Activated T-helper 17 cell treated with anti-CD3 and anti-CD28 coated beads, Interleukin-2, amount 50 U/mL, for 72 hours (primary cell): ENCODE measurements at regions not wholly inside any gene's neighbourhood (a gene's known extent, or its start where the extent isn't known, plus 50 kb on each side); places are given as distances from the start of the nearest gene placed in this dataset.
"Not testable (repeated sequence)": the region's sequence is repeated elsewhere in the genome, so short reads cannot be mapped to it uniquely, and the experiment has no call there.

Experiments used
- ATAC-seq: fragments of 150-1000 bp; cut with Tn5 transposase; replicated peaks from 2 replicates; pipeline ENCODE4 v1.10.0; 2021; ENCODE audit warnings: mild to moderate bottlenecking, moderate library complexity
- H3K27ac Mint-ChIP-seq: one replicate; pipeline ENCODE4 v1.8.0; 2022; ENCODE audit warnings: mixed read lengths
- H3K27me3 Mint-ChIP-seq: one replicate; pipeline ENCODE4 v1.8.0; 2022; ENCODE audit warnings: mixed read lengths
- H3K36me3 Mint-ChIP-seq: one replicate; pipeline ENCODE4 v1.8.0; 2022; ENCODE audit warnings: low read depth, mild to moderate bottlenecking, mixed read lengths
- H3K4me1 Mint-ChIP-seq: one replicate; pipeline ENCODE4 v1.8.0; 2022; ENCODE audit warnings: mixed read lengths
- H3K4me3 Mint-ChIP-seq: one replicate; pipeline ENCODE4 v1.8.0; 2022; ENCODE audit warnings: mild to moderate bottlenecking, mixed read lengths
- H3K9me3 Mint-ChIP-seq: one replicate; pipeline ENCODE4 v1.8.0; 2022; ENCODE audit warnings: mixed read lengths

DNA sequence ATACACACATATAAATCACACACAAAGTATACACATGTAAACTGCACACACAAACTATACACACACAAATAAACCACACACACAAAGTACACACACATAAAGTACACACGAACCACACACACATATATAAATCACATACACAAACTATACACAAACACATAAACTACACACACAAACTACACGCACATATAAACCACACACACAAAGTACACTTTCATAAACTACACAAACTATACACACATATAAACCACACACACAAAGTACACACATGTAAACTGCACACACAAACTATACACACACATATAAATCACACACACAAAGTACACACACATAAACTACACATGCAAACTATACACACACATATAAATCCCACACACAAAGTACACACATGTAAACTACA lies 347.3 kb downstream of the CNTNAP3B start:
- not testable (repeated sequence) for H3K27ac Mint-ChIP-seq, ATAC-seq, H3K4me3 Mint-ChIP-seq, H3K36me3 Mint-ChIP-seq, H3K4me1 Mint-ChIP-seq, H3K9me3 Mint-ChIP-seq, H3K27me3 Mint-ChIP-seq

DNA sequence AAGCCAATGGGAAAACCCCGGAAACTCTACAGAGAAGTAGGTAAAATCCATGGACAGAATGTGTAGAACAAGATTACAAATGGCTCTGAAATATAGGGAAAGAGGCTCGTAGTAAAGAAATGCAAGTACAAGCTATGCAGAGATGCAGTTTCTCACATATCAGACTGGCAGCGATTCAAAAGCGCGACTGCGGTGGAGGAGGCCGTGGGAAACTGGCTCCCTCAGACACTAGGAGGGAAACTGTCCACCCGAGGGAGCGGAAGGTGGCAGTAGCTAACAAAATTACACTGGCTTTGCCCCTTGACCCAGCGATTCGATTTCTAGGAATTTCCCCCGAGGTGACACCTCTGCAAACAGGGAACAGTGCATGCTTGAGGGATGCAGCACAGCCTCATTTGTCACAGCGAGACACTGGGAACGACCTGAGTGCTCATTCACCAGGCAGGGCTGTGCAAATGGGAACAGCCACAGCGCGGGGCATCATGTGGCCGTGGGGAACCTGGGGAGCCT lies 349.3 kb downstream of the CNTNAP3B start:
- H3K4me3 Mint-ChIP-seq, H3K36me3 Mint-ChIP-seq, H3K9me3 Mint-ChIP-seq, ATAC-seq, H3K4me1 Mint-ChIP-seq, H3K27me3 Mint-ChIP-seq, H3K27ac Mint-ChIP-seq: not testable (repeated sequence)

DNA sequence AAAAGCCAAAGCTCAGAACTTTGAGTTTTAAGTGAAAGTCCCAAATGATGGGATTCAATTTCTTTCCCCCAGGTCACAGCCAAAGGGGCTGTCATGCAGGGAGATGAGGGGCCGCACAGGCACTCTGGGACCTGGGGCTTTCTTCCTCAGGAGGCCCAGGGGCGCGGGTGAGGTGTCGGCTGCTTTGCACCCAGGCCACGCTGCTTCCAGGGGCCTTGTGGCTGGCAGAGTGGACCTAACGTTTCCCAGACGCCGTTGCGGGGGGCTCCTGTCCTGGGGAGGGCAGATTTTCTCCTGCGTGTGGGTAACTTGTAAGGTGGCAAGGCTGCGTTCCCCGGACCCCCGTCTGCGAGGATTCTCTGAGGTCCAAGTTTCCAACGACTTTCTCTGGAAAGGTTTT lies 350.0 kb downstream of the CNTNAP3B start:
- not testable (repeated sequence) for H3K4me1 Mint-ChIP-seq, H3K36me3 Mint-ChIP-seq, H3K4me3 Mint-ChIP-seq, H3K9me3 Mint-ChIP-seq, ATAC-seq, H3K27ac Mint-ChIP-seq, H3K27me3 Mint-ChIP-seq

DNA sequence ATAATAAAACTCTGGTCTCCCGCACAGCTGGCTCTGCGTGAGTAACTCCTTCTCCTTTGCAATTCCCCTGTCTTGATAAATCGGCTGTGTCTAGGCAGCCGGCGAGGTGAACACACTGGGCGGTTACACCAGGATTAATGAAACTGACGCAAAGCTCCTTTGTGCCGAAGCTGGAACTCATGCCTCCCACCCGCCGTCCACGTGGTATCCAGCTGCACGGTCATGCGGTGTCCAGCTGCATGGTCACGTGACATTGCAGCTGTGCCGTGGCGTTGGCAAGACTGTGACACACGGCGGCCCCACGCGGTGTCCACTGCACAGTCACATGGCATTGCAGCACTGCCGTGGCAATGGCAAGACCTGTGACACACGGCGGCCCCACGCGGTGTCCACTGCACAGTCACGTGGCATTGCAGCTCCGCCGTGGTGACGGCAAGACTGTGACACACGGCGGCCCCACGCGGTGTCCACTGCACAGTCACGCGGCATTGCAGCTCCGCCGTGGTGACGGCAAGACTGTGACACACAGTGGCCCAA lies 350.6 kb downstream of the CNTNAP3B start:
- H3K9me3 Mint-ChIP-seq, ATAC-seq, H3K27ac Mint-ChIP-seq, H3K4me3 Mint-ChIP-seq, H3K4me1 Mint-ChIP-seq, H3K36me3 Mint-ChIP-seq, H3K27me3 Mint-ChIP-seq: not testable (repeated sequence)

DNA sequence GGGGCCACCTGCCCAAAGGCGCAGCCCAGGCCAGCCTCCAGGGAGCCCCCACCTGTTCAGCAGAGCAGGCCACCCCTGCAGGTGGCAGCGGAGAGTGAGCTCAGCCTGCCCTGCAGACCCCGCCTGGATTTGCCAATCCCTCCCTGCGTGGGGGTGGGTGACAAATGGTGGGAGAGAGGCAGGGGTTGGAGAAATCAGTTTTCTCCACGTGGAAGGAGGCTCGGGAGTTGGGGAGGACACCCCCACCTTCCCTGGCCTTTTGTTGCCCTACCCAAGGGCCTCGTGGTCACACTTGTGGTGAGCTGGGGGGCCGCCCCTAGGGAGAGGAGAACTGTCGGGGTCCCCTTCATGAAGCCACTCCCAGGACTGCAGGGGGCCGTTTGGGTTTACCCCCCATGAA lies 351.7 kb downstream of the CNTNAP3B start:
- not testable (repeated sequence) for H3K36me3 Mint-ChIP-seq, H3K9me3 Mint-ChIP-seq, H3K27me3 Mint-ChIP-seq, H3K27ac Mint-ChIP-seq, H3K4me1 Mint-ChIP-seq, ATAC-seq, H3K4me3 Mint-ChIP-seq

DNA sequence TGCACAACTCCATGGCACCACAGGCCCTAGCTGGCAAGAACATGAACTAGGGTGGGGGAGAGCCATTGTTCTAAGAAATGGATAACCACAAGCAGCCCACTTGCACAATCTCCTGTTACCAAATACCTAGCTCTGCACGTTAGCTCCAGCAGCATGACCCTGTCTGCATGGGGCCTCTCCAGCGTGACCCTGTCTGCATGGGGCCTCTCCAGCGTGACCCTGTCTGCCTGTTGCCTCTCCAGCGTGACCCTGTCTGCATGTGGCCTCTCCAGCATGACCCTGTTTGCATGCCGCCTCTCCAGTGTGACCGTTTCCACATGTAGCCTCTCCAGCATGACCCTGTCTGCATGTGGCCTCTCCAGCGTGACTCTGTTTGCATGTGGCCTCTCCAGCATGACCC lies 356.7 kb downstream of the CNTNAP3B start:
- not testable (repeated sequence) for H3K27ac Mint-ChIP-seq, ATAC-seq, H3K27me3 Mint-ChIP-seq, H3K4me1 Mint-ChIP-seq, H3K9me3 Mint-ChIP-seq, H3K4me3 Mint-ChIP-seq, H3K36me3 Mint-ChIP-seq

DNA sequence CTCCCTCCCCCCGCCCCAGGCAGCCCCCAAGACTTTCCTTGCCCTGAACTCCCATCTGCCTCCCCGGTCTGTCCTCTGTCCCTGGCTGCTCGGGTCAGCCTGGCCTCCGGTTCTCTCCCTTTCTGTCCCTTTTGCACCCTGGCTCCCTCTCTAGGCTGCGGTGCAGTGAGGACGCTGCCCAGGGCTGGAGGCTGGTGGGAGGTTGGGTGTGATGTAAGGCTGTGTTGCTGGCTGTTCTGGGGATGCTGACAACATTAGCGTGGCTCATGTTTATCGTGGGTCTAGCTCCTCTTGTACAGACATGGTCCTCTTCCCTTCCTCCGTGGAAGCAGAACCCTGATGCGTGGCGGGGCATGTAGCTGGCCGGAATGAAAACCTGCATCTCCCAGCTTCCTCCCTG lies 357.5 kb downstream of the CNTNAP3B start:
- H3K36me3 Mint-ChIP-seq, H3K9me3 Mint-ChIP-seq, ATAC-seq, H3K4me3 Mint-ChIP-seq, H3K27me3 Mint-ChIP-seq, H3K4me1 Mint-ChIP-seq, H3K27ac Mint-ChIP-seq: not testable (repeated sequence)

DNA sequence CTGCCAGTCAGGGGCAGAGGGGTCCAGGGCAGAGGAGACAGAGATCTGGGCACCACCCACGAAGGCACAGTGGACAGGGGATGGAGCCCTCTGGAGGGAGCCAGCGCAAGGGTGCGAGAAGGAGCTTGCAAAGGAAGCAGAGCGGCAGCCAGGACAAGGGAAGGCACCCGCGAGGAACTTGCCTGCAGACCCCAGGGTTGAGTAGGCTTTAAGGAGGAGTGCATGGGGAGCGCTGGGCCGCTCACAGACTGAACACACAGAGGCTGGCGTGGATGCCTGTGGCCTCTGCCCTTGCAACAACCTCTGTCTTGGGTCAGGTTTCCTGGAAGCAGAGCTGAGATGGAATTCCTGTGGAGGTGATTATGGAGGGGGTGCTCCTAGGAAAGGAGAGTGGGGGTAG lies 374.4 kb downstream of the CNTNAP3B start:
- not testable (repeated sequence) for H3K36me3 Mint-ChIP-seq, ATAC-seq, H3K9me3 Mint-ChIP-seq, H3K27me3 Mint-ChIP-seq, H3K4me3 Mint-ChIP-seq, H3K27ac Mint-ChIP-seq, H3K4me1 Mint-ChIP-seq

DNA sequence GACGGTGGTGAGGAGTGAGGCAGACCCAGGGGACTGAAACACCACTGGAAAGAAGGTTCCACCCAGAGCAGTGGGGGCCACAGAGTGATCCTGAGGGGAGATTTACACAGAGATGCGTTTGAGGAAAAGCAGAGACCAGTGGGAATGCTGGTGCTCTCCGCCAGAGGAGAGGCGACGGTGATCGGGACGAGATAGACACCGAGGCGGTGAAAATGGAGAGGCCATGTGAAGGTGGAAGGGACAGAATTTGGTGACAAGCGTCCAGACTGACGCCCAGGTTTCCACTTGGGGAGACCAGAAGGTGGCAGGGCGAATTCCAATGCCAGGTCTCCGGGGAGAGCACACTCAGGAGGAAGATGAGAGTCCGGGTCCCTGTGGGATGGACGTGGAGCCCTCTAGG lies 374.8 kb downstream of the CNTNAP3B start:
- H3K4me1 Mint-ChIP-seq, H3K27ac Mint-ChIP-seq, H3K9me3 Mint-ChIP-seq, H3K27me3 Mint-ChIP-seq, H3K4me3 Mint-ChIP-seq, H3K36me3 Mint-ChIP-seq, ATAC-seq: not testable (repeated sequence)

DNA sequence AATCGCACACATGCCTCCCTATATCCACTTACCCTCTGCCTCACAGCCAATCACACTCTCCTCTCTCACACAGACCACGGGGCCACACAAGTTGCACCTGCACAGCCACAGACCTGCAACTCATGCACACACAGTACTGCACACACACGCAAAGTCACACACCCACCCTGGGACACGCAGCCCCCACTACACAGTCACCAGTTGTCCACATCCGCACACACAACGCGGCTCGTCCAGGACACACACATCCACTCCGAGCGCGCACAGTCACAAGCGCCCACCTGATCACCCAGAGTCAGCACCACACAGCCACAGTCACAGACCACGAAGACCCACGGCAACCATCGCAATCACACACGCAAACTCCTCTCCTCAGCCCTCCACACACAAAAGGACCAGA lies 387.3 kb downstream of the CNTNAP3B start:
- H3K4me3 Mint-ChIP-seq, ATAC-seq, H3K27me3 Mint-ChIP-seq, H3K4me1 Mint-ChIP-seq, H3K27ac Mint-ChIP-seq, H3K36me3 Mint-ChIP-seq, H3K9me3 Mint-ChIP-seq: not testable (repeated sequence)

DNA sequence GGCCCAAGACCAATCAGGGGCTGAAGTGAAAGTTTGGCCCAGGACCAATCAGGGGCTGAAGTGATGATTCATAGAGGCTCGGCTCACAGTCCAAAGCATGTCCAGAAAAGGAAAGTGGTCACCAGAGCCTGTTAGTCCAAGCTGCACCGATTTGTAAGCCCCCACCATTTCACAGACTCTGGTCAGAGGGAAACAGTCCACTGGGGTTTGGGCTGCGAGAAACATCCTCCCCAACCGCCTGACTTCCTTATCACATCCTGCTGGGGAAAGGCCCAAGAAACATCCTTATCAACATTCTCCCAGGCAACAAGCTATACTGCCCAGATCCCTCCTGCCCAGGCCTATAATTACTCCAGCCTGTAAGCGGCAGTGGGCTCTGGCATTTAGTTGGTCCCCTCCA lies 388.1 kb downstream of the CNTNAP3B start:
- H3K4me3 Mint-ChIP-seq, ATAC-seq, H3K9me3 Mint-ChIP-seq, H3K4me1 Mint-ChIP-seq, H3K36me3 Mint-ChIP-seq, H3K27me3 Mint-ChIP-seq, H3K27ac Mint-ChIP-seq: not testable (repeated sequence)

DNA sequence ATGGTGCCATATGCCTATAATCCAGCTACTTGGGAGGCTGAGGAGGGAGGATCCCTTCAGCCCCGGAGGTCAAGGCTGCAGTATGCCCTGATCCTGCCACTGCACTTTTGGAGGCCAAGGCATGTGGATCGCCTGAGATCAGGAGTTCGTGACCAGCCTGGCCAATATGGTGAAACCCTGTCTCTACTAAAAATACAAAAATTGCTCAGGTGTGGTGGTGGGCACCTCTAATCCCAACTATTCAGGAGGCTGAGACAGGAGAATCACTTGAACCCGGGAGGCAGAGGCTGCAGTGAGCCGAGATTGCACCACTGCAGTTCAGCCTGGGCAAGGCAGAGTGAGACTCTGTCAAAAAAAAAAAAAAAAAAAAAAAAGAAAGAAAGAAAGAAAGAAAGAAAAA lies 390.5 kb downstream of the CNTNAP3B start:
- H3K27me3 Mint-ChIP-seq, ATAC-seq, H3K4me3 Mint-ChIP-seq, H3K36me3 Mint-ChIP-seq, H3K27ac Mint-ChIP-seq, H3K4me1 Mint-ChIP-seq, H3K9me3 Mint-ChIP-seq: not testable (repeated sequence)

DNA sequence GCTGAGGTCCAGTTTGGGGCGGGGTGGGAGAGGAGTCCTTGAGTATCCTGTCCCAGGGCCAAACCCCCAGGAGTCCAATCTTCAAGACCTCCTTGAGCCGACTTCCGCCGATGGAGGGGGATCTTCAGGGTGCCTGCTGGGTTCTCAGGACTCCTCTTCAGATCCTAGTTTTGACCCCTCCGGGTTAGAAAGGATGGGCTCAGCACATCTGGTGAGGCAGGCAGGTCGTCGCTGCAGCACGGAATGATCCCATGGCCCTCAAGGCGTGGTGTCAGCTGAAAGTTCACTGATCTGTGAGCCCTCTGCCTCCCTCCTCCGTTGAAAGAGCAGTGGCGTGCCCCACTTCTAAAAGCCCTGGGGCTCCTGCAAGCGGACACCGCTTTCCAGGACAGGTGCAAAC lies 430.0 kb downstream of the CNTNAP3B start:
- not testable (repeated sequence) for H3K36me3 Mint-ChIP-seq, H3K4me3 Mint-ChIP-seq, H3K27ac Mint-ChIP-seq, H3K4me1 Mint-ChIP-seq, H3K9me3 Mint-ChIP-seq, H3K27me3 Mint-ChIP-seq, ATAC-seq

DNA sequence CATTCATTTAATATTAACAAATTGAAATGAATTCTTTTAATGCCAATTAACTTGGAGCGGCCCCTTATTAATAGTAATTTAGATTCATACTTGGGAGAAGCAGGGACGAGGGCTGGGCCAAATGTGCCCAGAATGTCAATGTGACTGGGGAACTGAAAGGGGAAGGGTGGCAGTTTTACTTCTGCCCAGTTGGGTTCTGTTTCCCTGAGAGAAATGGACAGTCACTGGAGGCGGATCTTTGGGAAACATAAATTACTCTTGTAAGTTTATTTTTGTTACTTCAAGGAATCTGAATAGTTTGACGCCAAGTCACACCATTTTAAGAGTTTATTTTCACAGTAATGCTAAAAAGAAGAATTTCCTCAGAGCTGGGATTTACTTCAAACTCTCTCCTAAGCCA lies 432.1 kb downstream of the CNTNAP3B start:
- H3K4me3 Mint-ChIP-seq, H3K4me1 Mint-ChIP-seq, H3K27me3 Mint-ChIP-seq, H3K27ac Mint-ChIP-seq, H3K36me3 Mint-ChIP-seq, H3K9me3 Mint-ChIP-seq, ATAC-seq: not testable (repeated sequence)

DNA sequence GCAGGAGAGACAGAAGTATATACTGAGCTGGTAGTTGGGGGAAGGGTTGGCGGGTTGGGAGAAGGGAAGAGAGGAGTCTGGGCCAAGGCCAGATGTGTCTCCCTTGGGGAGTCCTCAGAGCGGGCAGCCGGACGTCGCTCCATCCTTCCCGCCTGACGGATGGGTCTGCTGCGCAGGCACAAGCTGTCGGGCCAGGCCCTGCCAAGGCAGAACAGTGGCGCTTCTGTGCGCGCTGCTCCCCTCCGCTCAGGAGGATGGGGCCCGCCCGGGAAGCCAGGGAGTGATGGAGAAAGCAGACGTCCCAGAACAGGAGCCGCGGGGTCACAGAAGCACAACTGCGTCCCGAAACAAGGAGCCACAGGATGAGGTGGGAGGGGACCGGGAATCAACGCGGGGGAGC lies 449.9 kb downstream of the CNTNAP3B start:
- H3K27me3 Mint-ChIP-seq, H3K4me3 Mint-ChIP-seq, H3K4me1 Mint-ChIP-seq, H3K27ac Mint-ChIP-seq, ATAC-seq, H3K36me3 Mint-ChIP-seq, H3K9me3 Mint-ChIP-seq: not testable (repeated sequence)

DNA sequence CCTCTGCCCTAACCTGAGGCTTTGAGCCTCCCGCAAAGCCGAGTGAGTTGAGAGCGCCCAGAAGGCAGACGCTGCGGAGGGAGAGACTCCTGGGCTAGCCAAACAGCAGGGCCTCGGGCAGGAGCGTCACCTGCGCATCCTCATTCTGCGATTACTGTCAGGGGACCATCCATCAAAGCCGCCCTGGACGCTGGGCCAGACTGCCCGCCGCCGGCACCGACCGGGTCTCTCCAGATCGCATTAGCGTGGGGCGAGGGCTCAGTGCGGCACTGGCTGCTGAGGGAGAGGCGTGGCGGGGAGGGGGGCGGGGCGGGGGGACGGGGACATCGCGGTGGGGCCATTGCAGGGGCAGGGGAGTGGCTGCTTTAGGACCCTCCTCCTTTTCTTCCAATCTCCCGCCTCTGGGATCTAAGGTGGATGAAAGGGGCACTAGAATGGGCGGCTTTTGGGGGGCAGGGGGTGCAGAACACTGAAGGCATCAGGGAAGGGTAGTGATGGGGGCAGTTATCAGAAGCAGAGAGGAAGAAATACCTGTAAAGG lies 465.7 kb downstream of the CNTNAP3B start:
- not testable (repeated sequence) for ATAC-seq, H3K9me3 Mint-ChIP-seq, H3K27me3 Mint-ChIP-seq, H3K36me3 Mint-ChIP-seq, H3K4me1 Mint-ChIP-seq, H3K4me3 Mint-ChIP-seq, H3K27ac Mint-ChIP-seq
